Midbrain (tissue), 1 donor: ENCODE measurements at regions not wholly inside any gene's neighbourhood (a gene's known extent, or its start where the extent isn't known, plus 50 kb on each side); places are given as distances from the start of the nearest gene placed in this dataset.
"Not testable (repeated sequence)": the region's sequence is repeated elsewhere in the genome, so short reads cannot be mapped to it uniquely, and the experiment has no call there.

Experiments used
- DNase-seq: peaks from one replicate; lab custom pipeline; 2025; lab: John Stamatoyannopoulos, UW

- no peak for DNase-seq
These were observed 1048.7 kb upstream of the NUDT12 start for GRCh38 chr5:104611135-104611767.

DNA sequence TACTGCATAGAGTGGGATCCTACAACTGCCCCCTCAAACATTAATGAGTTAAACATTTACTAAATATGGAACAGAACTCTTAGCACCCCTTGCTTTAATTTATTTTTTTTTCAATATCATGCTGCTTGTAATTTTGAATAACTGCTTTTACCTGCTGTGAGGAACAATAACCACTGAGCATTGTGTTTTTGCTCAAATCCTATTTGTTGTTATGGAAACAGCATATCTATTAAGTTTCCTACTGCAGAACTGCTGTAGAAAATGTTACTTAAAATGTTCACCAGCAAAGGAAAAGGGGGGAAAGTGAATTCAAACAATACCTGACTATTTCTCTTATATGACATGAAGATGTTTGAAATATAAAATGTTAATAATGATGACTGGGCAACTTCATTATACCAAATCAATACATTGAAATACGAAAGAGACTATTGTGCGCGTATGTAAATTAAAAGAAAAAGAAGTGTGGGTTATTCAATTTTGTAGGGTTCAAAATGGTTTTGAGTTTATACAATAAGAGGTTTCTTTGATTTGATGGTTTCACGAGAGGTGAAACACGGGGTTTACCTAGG, 1043.8 kb upstream of the NUDT12 start:
- DNase-seq = no peak

- no peak for DNase-seq
These were observed 1037.1 kb upstream of the NUDT12 start for GRCh38 chr5:104599726-104600125.

DNA sequence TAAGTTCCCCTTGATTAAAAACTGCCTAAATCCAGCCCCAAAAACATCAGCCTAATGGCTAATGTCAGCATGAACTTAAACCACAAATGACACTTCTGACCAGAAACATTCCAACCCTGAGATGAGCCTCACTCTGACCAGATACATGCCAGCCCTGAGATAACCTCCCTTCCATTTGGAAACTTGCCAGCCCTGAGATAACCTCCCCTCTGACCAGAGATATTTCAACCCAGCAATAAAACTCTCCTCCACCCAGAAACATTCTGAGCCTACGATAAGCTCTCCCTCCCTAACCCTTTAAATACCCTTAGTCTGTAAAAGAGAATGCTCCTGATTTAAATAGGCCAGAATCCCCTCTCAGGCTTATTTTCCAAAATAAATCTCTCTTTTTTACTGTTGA, 1035.7 kb upstream of the NUDT12 start:
- DNase-seq = no peak

DNA sequence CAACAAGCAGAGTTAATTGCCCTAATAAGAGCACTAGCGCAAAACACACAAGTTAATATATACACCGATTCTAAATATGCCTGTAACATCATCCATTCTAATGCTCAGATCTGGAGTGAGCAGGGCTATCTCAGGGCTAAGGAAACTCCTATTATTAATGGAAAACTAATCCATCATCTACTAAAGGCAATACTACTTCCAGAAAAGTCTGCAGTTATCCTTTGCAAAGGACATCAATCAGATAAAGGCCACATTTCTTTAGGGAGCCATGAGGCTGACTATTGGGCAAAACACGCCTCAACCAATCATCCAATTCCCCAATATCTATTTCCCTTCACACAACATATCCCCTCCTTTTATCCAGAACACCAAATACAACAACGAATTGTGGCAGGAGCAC, 1032.3 kb upstream of the NUDT12 start:
- DNase-seq = no peak

- DNase-seq = no peak
These were observed 1014.1 kb upstream of the NUDT12 start for GRCh38 chr5:104576677-104577076.

DNA sequence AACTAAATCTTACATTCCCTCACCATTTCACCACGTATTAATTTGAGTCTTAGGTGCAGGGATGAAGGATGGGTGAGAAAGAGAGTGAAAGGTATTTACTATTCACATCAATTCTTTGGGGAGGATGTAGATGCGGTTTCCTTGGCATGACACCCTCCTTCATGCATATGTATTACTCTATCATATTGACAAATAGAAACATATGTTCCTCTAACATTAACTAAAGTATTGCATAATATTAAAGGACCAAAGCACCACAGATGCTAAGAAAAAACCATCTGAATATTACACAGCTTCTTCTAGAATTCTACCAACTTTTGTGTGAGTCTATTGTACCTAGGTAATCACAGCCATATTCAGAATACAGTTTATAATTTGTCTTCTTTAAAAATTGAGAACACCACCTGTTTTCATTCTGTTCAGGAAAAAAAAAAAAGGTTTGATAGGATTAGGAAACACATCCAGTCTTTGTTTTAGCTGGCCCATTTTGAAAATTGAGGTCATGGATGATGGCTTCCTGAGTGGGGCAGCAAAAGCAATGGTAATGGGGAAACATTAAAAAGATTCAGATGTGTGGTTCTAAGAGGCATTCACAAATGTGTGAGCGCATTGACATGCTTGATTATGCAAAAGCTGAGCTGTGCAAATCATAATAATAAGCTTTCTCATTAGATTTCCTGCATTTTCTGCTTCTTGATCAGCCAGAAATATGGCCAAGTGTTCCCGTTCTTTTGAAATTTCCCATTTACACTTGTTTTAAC, 1011.5 kb upstream of the NUDT12 start:
- DNase-seq = peak; percentile 22

DNA sequence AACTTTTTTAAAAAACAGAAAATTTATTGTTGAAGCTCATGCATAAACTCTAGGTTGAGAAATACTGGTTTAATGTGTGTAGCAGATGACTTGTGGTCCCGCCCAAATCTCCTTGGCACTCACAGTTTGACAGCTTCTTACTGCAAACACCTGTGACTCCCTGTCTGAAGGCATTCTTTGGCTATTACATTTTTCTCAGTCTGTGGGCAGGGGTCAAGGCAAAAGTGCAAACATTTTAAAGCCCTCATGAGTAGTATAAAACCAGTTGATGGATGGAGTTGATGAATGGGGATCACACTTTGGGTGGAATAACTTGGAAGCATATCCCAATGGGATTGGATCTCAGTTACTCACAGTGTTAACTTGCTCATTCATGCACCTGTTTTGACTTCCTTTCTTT, 1007.0 kb upstream of the NUDT12 start:
- DNase-seq = no peak

GRCh38 chr5:104564530-104564929, 1001.9 kb upstream of the NUDT12 start:
- DNase-seq = no peak

DNA sequence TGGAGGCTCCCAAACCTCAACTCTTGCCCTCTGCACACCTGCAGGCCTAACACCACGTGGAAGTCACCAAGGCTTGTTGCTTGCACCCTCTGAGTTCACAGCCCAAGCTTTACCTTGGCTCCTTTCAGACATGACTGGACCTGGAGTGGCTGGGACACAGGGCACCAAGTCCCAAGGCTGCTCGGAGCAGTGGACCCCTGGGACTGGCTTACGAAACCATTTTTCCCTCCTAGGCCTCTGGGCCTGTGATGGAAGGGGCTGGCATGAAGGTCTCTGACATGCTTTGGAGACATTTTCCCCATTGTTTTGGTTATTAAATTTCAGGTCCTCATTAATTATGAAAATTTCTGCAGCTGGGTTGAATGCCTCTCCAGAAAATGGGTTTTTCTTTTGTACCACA, 994.4 kb upstream of the NUDT12 start:
- no peak for DNase-seq

- DNase-seq = no peak
These were observed 989.0 kb upstream of the NUDT12 start for GRCh38 chr5:104551628-104552027.

GRCh38 chr5:104546871-104547270, 984.3 kb upstream of the NUDT12 start:
- DNase-seq = not testable (repeated sequence)

DNA sequence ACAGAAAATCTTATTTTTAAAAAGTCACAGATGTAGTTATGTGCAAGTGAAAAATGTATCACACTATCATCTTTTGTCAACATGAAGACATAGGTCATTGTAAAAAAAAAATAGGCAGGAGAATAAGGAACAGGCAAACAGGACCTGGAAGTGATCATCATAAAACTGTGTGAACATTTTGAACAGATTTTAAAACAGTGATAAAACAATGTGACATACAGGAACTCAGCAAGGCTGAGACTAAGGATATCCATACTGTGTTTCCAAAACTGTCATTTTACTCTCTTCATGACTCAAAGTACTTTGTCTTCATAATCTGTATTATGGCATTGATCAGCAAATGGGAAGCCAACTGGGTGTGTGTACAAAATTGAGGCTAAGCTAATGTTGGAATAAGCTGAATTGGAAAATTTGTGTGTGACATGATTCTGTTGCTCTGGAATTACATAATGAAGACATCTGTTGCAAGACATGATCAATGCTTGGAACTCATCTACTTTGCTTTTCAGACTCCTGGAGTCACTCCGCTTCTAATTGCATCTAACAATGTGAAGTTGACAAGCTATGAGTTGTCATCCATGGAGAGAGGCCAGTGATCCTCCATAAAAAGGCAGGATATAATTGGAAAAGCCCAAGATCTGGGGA, 978.7 kb upstream of the NUDT12 start:
- DNase-seq = no peak

DNA sequence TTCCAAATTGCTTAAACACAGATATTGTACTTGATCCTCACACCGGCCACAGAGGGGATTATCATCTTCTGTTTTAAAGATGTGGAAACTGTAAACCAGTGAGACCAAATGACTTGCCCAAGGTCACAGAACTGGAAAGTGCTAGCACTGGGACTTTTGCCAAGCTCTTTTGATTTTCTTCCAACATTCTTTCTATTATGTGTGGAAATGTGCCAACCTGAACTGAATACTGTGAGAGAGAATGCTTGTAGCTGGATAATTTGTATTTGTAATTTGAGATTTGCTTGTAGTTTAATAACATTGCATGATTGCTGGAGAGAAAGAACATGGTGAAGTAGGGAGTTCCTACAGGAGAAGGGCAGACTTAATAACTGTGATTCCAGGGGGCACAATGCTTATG, 977.9 kb upstream of the NUDT12 start:
- no peak for DNase-seq

DNA sequence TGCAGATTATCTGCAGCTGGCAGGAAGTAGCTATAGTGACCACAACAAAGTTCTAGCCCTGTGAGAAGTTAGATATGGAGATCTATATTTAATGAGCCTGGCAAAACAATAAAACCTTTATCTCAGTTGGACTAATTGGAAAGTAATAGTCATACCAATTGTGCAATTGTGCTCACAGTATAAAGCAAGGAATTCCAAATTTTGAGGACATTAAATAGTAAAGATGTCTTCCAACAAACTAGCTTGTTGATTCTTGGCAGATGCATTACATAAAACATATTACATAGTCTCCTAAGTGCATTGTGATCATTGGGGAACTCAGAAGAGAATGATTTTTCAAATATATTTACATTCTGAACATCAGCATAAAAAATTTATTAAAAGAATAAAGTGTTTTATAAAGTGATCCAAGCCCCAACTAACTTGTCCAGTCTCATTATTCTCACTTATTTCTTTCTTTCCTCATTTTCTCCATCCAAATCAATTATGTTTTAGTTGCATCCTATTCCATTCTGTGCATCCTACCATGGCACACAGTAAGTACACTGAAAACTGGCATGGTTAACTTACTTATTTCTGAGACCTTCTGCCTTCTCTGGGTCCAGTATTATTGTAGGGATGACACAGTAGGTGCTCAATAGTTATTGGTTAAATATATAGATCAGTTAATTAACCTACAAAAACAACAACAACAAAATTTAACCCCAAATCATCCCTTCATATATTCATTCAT, 977.2 kb upstream of the NUDT12 start:
- no peak for DNase-seq

GRCh38 chr5:104538734-104539133, 976.1 kb upstream of the NUDT12 start:
- no peak for DNase-seq

DNA sequence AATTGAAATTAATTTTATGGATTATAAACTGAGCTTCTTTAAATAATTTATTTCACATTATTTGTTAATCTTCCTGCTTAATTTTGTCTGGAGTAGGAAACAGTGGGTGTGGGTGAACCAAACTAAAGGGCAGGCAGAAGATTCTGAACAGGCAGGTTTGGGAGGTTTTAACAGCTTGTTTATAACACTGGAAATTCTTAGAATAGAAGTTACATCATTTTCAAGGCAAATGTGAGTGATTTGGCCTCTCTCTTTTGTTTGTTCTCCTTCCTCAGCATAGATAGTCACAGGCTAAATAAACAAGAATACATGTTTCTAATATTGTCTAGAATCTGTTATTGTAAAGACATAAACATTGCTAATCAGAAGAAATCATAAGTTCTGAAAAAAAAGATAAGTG, 970.9 kb upstream of the NUDT12 start:
- DNase-seq = no peak

- DNase-seq = no peak
These were observed 964.3 kb upstream of the NUDT12 start for GRCh38 chr5:104526866-104527265.

- no peak for DNase-seq
These were observed 951.1 kb upstream of the NUDT12 start for GRCh38 chr5:104513640-104514072.

- DNase-seq = no peak
These were observed 950.6 kb upstream of the NUDT12 start for GRCh38 chr5:104513121-104513602.

- DNase-seq = no peak
These were observed 949.7 kb upstream of the NUDT12 start for GRCh38 chr5:104512063-104512825.
